Kidney (tissue), 13 donors: ENCODE measurements at regions not wholly inside any gene's neighbourhood (a gene's known extent, or its start where the extent isn't known, plus 50 kb on each side); places are given as distances from the start of the nearest gene placed in this dataset.

Experiments
- DNase-seq, 5 donors: peaks; one replicate each; pipeline ENCODE4 v3.0.0-alpha.2; 2013 to 2020
- FAIRE-seq: peaks from 2 replicates; lab custom pipeline; 2012; peaks lifted over from hg19 to GRCh38; lab: Jason Lieb, UNC
- H3K27ac ChIP-seq, 2 donors: one replicate each; pipeline ENCODE4 v1.7.0; 2013; ENCODE audit warnings: low read depth in 2 of 2, low read length in 2 of 2, inconsistent platforms in 1 of 2
- H3K27me3 ChIP-seq: one replicate; pipeline ENCODE4 v1.7.1; 2013; ENCODE audit warnings: low read length, inconsistent platforms; ENCODE audit not compliant: control insufficient read depth, insufficient read depth
- H3K36me3 ChIP-seq, 3 donors: one replicate each; pipeline versions ENCODE4 v1.7.0 to v1.7.1; 2013; ENCODE audit warnings: low read length in 3 of 3, control low read depth in 1 of 3, inconsistent platforms in 1 of 3; ENCODE audit not compliant: insufficient read depth in 3 of 3, control insufficient read depth in 2 of 3
- H3K4me1 ChIP-seq, 3 donors: one replicate each; pipeline versions ENCODE4 v1.7.0 to v1.7.1; 2013; ENCODE audit warnings: low read length in 3 of 3, inconsistent platforms in 1 of 3, low read depth in 1 of 3; ENCODE audit not compliant: control insufficient read depth in 2 of 3, insufficient read depth in 2 of 3
- H3K4me3 ChIP-seq, 3 donors: one replicate each; pipeline versions ENCODE4 v1.7.0 to v1.8.1; 2013; ENCODE audit warnings: low read length in 3 of 3, control low read depth in 1 of 3, inconsistent platforms in 1 of 3
- H3K9ac ChIP-seq, 3 donors: one replicate each; pipeline versions ENCODE4 v1.7.0 to v1.7.1; 2013; ENCODE audit warnings: low read length in 3 of 3, control low read depth in 1 of 3, inconsistent platforms in 1 of 3
- H3K9me3 ChIP-seq, 3 donors: one replicate each; pipeline versions ENCODE4 v1.7.0 to v1.7.1; 2013; ENCODE audit warnings: low read length in 3 of 3, control low read depth in 1 of 3, inconsistent platforms in 1 of 3; ENCODE audit not compliant: control insufficient read depth in 2 of 3, insufficient read depth in 1 of 3
- CTCF ChIP-seq: IDR thresholded peaks from 3 replicates; pipeline ENCODE4 v1.5.1; 2012; ENCODE audit warnings: mild to moderate bottlenecking, moderate library complexity, borderline replicate concordance; ENCODE audit not compliant: insufficient read depth; ENCODE audit errors: extremely low read depth
- intact Hi-C: fragments of 100-400 bp; cut with DNase I; formaldehyde crosslinking; loops from one replicate; pipeline ENCODE4 v1.11.1; 2022
- donor health status: control.
- donor health status: control.
- donor health status: control.
- donor health status: control.
- donor health status: control.
- donor health status: DM: yes; HTN: yes; CAD: no.
- donor health status: Normal renal cell carcinoma (clear cell type).

- H3K36me3 ChIP-seq: no peaks in the 10 kb centered on the region
- DNase-seq: no peak
- H3K27me3 ChIP-seq: no peaks in the 10 kb centered on the region
- H3K4me1 ChIP-seq: no peaks in the 10 kb centered on the region
- no peak overlapping the region for H3K4me3 ChIP-seq
- TF ChIP-seq CTCF: no peak
- intact Hi-C loops: no loop called here
- H3K9me3 ChIP-seq: no peaks in the 10 kb centered on the region
- no peak overlapping the region for H3K27ac ChIP-seq
- FAIRE-seq: no peak
- no peak overlapping the region for H3K9ac ChIP-seq
Observed at GRCh38 chr5:54404568-54404967, 50.9 kb upstream of the HSPB3 start.

GRCh38 chr5:54403885-54404416 lies 51.5 kb upstream of the HSPB3 start:
- Histone ChIP-seq H3K9me3 (no peaks in the 10 kb centered on the region), H3K9ac (no peak overlapping the region), H3K4me3 (no peak overlapping the region), H3K4me1 (no peaks in the 10 kb centered on the region), H3K27ac (no peak overlapping the region), H3K36me3 (no peaks in the 10 kb centered on the region), H3K27me3 (no peaks in the 10 kb centered on the region)
- DNase-seq (no peak), FAIRE-seq (no peak)
- intact Hi-C loops: no loop called here
- no peak for TF ChIP-seq CTCF

GRCh38 chr5:54403121-54403520 lies 52.4 kb upstream of the HSPB3 start:
- Histone ChIP-seq H3K27me3 (no peaks in the 10 kb centered on the region), H3K9me3 (no peaks in the 10 kb centered on the region), H3K4me3 (no peak overlapping the region), H3K36me3 (no peaks in the 10 kb centered on the region), H3K9ac (no peak overlapping the region), H3K27ac (no peak overlapping the region), H3K4me1 (no peaks in the 10 kb centered on the region)
- intact Hi-C loops: no loop called here
- FAIRE-seq (no peak), DNase-seq (no peak)
- TF ChIP-seq CTCF: no peak

GRCh38 chr5:54401515-54401914 lies 54.0 kb upstream of the HSPB3 start:
- intact Hi-C loops: no loop called here
- TF ChIP-seq CTCF: no peak

More at GRCh38 chr5:54401515-54401914, 54.0 kb upstream of the HSPB3 start:
- no peaks in the 10 kb centered on the region for H3K4me1 ChIP-seq
- DNase-seq (no peak), FAIRE-seq (no peak)
- H3K27ac ChIP-seq: no peak overlapping the region
- no peaks in the 10 kb centered on the region for H3K27me3 ChIP-seq
- H3K9me3 ChIP-seq: no peaks in the 10 kb centered on the region
- no peaks in the 10 kb centered on the region for H3K36me3 ChIP-seq
- H3K9ac ChIP-seq: no peak overlapping the region
- no peak overlapping the region for H3K4me3 ChIP-seq
